Ishikawa (cell line): ENCODE measurements at regions not wholly inside any gene's neighbourhood (a gene's known extent, or its start where the extent isn't known, plus 50 kb on each side); places are given as distances from the start of the nearest gene placed in this dataset.

ENCODE experiments used
- CEBPB ChIP-seq: IDR thresholded peaks from 2 replicates; pipeline ENCODE4 v1.6.1; 2012
- EP300 ChIP-seq: IDR thresholded peaks from 2 replicates; pipeline ENCODE4 v1.6.1; 2012; ENCODE audit warnings: borderline replicate concordance
- FOXM1 ChIP-seq: IDR thresholded peaks from 2 replicates; pipeline ENCODE4 v1.6.1; 2012; ENCODE audit warnings: low read depth, borderline replicate concordance
- MAX ChIP-seq: IDR thresholded peaks from 2 replicates; pipeline ENCODE4 v1.6.1; 2012
- RAD21 ChIP-seq: IDR thresholded peaks from 2 replicates; pipeline ENCODE4 v1.6.1; 2012; ENCODE audit warnings: low read depth
- REST ChIP-seq: IDR thresholded peaks from 2 replicates; pipeline ENCODE4 v1.6.1; 2012; ENCODE audit warnings: low read depth, mild to moderate bottlenecking
- TAF1 ChIP-seq: IDR thresholded peaks from 2 replicates; pipeline ENCODE4 v1.6.1; 2012; ENCODE audit warnings: low read depth, mild to moderate bottlenecking
- TCF12 ChIP-seq: IDR thresholded peaks from 2 replicates; pipeline ENCODE4 v1.6.1; 2012; ENCODE audit warnings: low read depth
- USF1 ChIP-seq: IDR thresholded peaks from 2 replicates; pipeline ENCODE4 v1.6.1; 2012
- ZBTB7A ChIP-seq: IDR thresholded peaks from 2 replicates; pipeline ENCODE4 v1.6.1; 2012; ENCODE audit warnings: low read depth

- TF ChIP-seq TCF12 (no peak), CEBPB (no peak), RAD21 (no peak), EP300 (no peak), ZBTB7A (no peak), USF1 (no peak), MAX (no peak), FOXM1 (no peak), REST (no peak), TAF1 (no peak)
Observed at GRCh38 chr3:153348457-153349107, 186.6 kb downstream of the RAP2B start.
